GM12865 (cell line): ENCODE measurements at regions not wholly inside any gene's neighbourhood (a gene's known extent, or its start where the extent isn't known, plus 50 kb on each side); places are given as distances from the start of the nearest gene placed in this dataset.

Experiments used
- DNase-seq: peaks from one replicate; pipeline ENCODE4 v3.0.0; 2010; ENCODE audit warnings: low read depth
- H3K4me3 ChIP-seq: 2 replicates; pipeline ENCODE4 v1.5.1; 2011; ENCODE audit warnings: mild to moderate bottlenecking, low read depth, low read length, control low read depth
- CTCF ChIP-seq: IDR thresholded peaks from 2 replicates; pipeline ENCODE4 v1.5.1; 2011; ENCODE audit warnings: low read length, control low read depth, low read depth, inconsistent platforms; ENCODE audit not compliant: insufficient read depth; ENCODE audit errors: missing control alignments

DNA sequence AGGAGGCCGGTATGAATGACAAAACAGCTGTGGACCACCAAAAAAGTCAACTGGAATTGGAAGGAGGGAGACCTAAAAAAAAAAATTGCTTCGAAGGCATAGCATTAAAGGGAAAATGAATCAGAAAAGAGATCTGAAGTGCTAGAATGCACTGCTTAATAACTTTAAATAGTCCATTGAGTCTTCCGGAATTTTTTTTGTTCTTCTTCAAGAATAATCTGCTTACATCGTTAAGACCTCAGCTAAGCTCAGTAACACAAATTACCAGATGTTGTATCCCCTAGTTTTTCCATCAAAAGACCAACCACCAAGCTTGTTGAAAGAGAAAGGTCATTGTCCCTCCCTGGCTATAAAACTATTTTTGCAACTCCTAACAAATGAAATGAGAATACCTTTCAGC, 560.5 kb downstream of the NR2F2 start:
- H3K4me3 ChIP-seq, result no peak overlapping the region
- no peak for TF ChIP-seq CTCF
- DNase-seq, result no peak

- peak; percentile 6 for DNase-seq
- TF ChIP-seq CTCF, result no peak
- no peak overlapping the region for H3K4me3 ChIP-seq
Observed at GRCh38 chr15:96893159-96893906, 562.8 kb downstream of the NR2F2 start.

GRCh38 chr15:96894659-96895058, 564.2 kb downstream of the NR2F2 start:
- no peak for TF ChIP-seq CTCF
- no peak overlapping the region for H3K4me3 ChIP-seq
- DNase-seq, result no peak

DNA sequence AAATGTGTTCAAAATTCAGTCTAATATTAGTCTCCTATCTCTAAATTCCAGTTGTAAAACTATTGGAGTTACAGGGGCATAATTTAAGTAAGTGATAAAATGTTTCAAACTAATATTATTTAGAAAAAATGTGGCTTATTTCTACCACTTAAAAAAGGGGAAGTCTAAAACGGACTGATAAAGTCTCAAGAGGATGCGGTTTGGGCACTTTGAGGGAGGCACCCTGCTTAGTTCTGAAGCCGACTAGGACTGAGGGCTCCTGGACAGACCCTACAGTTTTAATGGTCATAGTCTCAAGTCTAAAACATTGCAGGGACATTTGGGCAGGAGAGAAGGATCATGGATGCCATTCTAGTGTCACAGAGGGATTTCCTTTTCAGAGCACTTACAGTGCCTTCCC, 566.3 kb downstream of the NR2F2 start:
- no peak for TF ChIP-seq CTCF
- H3K4me3 ChIP-seq, result no peak overlapping the region
- DNase-seq, result no peak

- no peak for TF ChIP-seq CTCF
- no peak overlapping the region for H3K4me3 ChIP-seq
- no peak for DNase-seq
Observed at GRCh38 chr15:96914081-96914480, 583.6 kb downstream of the NR2F2 start.

- no peak overlapping the region for H3K4me3 ChIP-seq
- DNase-seq, result no peak
- no peak for TF ChIP-seq CTCF
Observed at GRCh38 chr15:96916750-96917149, 586.2 kb downstream of the NR2F2 start.

DNA sequence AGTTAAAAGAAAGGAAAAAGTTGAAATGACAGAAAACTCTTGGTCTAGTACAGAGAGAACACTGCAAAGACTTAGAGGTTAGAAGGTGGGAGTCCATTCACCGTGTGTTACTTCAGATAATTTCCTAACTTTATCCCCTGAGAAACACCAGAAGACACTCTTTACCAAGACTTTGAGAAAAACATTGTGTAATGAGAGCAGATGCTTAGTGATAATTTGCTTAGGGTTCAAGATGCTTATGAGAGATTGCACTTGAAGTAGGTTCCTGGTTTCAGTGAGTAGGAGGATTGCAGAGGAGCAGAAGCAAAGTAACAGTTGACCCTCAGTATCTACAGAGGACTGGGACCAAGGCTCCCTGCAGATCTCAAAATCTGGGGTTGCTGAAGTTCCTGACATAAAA, 594.1 kb downstream of the NR2F2 start:
- DNase-seq, result no peak
- no peak overlapping the region for H3K4me3 ChIP-seq
- TF ChIP-seq CTCF, result no peak
